NCI-H2081 (cell line): ENCODE measurements at regions not wholly inside any gene's neighbourhood (a gene's known extent, or its start where the extent isn't known, plus 50 kb on each side); places are given as distances from the start of the nearest gene placed in this dataset.

Experiments used
- DNase-seq, 2 experiments: peaks; one replicate each; lab custom pipeline; 2025; lab: John Stamatoyannopoulos, UW

DNA sequence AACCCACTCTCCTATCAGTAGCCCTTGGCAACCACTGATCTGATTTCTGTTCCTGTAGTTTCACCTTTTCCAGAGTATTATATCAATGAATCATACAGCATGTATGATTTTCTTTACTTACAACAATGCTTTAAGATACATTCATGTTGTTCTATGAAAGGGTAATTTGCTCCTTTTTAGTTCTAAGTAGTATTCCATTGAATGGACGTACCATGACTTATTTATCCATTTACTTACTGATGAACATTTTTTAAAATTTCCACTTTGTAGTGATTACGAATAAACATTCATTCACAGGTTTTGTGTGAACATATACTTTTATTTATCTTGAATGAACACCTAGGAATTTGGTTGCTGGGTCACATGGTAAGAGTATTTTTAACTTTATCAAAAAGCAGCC, 620.8 kb downstream of the HTR1A start:
- DNase-seq, result no peak

GRCh38 chr5:63323926-63324325, 638.3 kb downstream of the HTR1A start:
- DNase-seq, result no peak

GRCh38 chr5:63314551-63314950, 647.7 kb downstream of the HTR1A start:
- DNase-seq, result no peak

- no peak for DNase-seq
These were observed 651.6 kb downstream of the HTR1A start for GRCh38 chr5:63310644-63311043.

DNA sequence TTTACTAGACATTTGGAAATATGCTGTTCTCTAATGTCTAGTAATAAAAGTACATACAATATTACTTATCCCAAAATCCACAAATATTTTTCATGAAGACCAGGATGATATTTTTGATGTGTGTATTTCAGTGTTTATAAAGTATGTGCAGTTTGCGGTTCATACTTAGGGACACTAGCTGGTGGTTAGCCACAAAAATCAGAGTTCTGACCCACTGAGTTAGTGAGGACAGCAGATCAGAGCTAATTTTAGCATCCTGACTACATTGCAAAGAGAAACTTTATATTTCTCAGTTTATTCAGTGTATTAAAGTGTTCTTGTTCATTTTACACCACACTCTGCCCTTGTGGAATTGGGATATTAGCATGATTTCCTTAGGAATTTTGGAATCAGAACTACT, 655.3 kb downstream of the HTR1A start:
- DNase-seq, result no peak

- no peak for DNase-seq
These were observed 668.9 kb downstream of the HTR1A start for GRCh38 chr5:63293317-63293716.

- DNase-seq, result no peak
These were observed 675.5 kb downstream of the HTR1A start for GRCh38 chr5:63286724-63287123.

DNA sequence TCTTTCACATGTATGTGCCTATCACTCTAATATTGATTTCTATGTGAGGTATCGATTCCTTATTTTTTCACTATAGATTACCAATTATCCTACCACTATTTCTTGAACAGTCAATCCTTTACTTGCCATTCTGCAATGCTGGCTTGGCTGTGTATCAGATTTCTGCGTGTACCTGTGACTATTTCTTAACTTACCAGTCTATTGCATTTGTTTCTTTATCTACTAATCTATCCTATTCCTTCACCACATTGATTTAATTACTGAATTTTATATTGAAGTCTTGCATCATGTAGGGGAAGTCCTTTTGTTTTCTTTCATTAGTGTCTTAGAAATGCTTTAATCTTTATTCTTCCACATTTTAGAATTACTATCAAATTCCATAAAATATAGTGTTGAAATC, 684.8 kb downstream of the LRRC70 start:
- no peak for DNase-seq

GRCh38 chr5:63262185-63262981, 683.8 kb downstream of the LRRC70 start:
- DNase-seq, result no peak

GRCh38 chr5:63261695-63262094, 683.1 kb downstream of the LRRC70 start:
- no peak for DNase-seq

DNA sequence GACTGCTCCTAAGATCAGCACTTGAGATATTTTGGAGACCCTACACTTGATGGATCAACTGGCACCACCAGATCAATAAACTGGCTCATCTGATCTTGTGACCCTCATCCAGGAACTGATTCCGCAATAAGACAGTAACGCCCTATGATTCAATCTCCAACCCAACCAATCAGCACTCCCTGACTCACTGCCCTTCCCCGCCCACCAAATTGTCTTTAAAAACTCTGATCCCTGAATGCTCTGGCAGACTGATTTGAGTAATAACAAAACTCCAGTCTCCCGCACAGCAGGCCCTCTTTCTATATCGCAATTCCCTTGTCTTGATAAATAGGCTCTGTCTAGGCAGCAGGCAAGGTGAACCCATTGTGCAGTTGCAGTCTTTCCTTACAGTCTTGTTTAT, 677.0 kb downstream of the LRRC70 start:
- DNase-seq, result no peak

DNA sequence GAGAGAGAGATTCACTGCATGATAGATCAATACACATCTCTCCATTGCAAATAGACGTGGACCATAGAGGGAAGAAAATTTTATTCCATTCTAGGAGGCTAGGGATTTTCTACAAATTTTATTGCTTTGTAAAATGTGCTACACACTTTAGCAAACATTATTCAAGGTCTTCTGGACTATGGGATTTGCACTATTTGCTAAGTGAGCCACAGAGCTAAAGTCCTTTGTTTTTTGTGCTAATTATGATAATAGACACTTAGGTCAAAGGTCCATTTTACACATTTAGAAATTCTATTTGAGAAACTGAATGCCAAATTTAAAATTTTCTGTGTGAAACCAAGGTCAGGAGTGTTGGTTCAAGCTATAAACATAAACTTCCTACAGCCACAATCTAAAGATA, 672.3 kb downstream of the LRRC70 start:
- no peak for DNase-seq

GRCh38 chr5:63249960-63250359, 671.3 kb downstream of the LRRC70 start:
- DNase-seq, result no peak

- no peak for DNase-seq
These were observed 669.0 kb downstream of the LRRC70 start for GRCh38 chr5:63247651-63248050.

- DNase-seq, result no peak
These were observed 666.7 kb downstream of the LRRC70 start for GRCh38 chr5:63245271-63245670.

GRCh38 chr5:63240063-63240755, 661.6 kb downstream of the LRRC70 start:
- no peak for DNase-seq

DNA sequence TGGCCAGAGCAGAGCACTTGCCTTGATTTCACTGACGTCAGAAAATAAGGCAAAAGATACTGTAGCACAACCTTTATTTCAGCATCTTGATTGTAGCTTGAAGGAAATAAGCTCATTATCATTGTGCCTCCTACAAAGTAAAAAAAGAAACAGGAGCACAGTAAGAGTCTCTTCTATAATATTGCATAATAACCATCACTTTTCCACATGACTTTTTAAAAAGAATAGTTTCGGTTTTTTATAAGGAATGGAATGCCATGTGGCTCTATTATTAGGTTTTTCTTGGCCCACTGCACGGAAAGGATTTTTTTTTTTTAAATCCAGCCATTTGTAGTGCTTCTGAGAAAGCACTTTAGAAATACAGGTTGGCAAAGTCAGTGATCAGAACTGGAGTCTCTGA, 655.3 kb downstream of the LRRC70 start:
- DNase-seq, result no peak

GRCh38 chr5:63233361-63233760, 654.7 kb downstream of the LRRC70 start:
- DNase-seq, result no peak

GRCh38 chr5:63230754-63231153, 652.1 kb downstream of the LRRC70 start:
- DNase-seq, result no peak

- DNase-seq, result no peak
These were observed 649.5 kb downstream of the LRRC70 start for GRCh38 chr5:63228154-63228553.

DNA sequence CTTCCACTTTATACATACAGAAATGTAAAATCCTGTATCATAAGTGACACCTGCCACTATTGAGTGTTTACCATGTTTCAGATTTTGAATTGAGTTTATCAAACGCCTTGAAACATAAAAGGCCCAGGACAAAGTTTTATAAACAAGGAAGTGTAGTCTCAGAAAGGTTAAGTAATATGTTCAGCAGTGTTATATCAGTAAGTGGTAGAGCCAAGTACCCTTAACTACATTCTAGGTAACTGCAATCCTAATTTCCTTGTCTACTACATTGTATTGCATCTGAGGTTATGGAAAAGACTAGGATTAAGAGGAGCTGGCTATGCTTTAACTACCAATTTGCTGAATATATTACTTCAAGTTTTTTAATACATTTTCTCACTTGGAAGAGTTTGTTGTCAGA, 641.6 kb downstream of the LRRC70 start:
- no peak for DNase-seq

GRCh38 chr5:63217422-63217821, 638.8 kb downstream of the LRRC70 start:
- DNase-seq, result no peak

GRCh38 chr5:63213256-63213655, 634.6 kb downstream of the LRRC70 start:
- DNase-seq, result no peak
